Endothelial cell (in vitro differentiated cells): ENCODE measurements at regions not wholly inside any gene's neighbourhood (a gene's known extent, or its start where the extent isn't known, plus 50 kb on each side); places are given as distances from the start of the nearest gene placed in this dataset.

ENCODE experiments used
- DNase-seq: peaks from one replicate; pipeline ENCODE4 v3.0.0; 2021; ENCODE audit warnings: low spot score
- H3K27ac Mint-ChIP-seq: one replicate; pipeline ENCODE4 v1.8.0; 2021; ENCODE audit warnings: mixed read lengths, inconsistent platforms; ENCODE audit not compliant: unreplicated experiment
- H3K27me3 Mint-ChIP-seq: one replicate; pipeline ENCODE4 v1.8.0; 2021; ENCODE audit warnings: mild to moderate bottlenecking, moderate library complexity, mixed read lengths, inconsistent platforms; ENCODE audit not compliant: unreplicated experiment
- H3K36me3 Mint-ChIP-seq: one replicate; pipeline ENCODE4 v1.8.0; 2021; ENCODE audit warnings: mild to moderate bottlenecking, low read depth, mixed read lengths, inconsistent platforms; ENCODE audit not compliant: unreplicated experiment
- H3K4me1 Mint-ChIP-seq: one replicate; pipeline ENCODE4 v1.8.0; 2021; ENCODE audit warnings: mild to moderate bottlenecking, mixed read lengths, inconsistent platforms; ENCODE audit not compliant: unreplicated experiment
- H3K4me3 Mint-ChIP-seq: one replicate; pipeline ENCODE4 v1.8.0; 2021; ENCODE audit warnings: mild to moderate bottlenecking, mixed read lengths, inconsistent platforms; ENCODE audit not compliant: unreplicated experiment
- H3K9me3 Mint-ChIP-seq: one replicate; pipeline ENCODE4 v1.8.0; 2021; ENCODE audit warnings: mixed read lengths, inconsistent platforms; ENCODE audit not compliant: unreplicated experiment
- TF ChIP-seq, protein P1 (sequence below): fragments of 200-600 bp; sonication (generic); IDR thresholded peaks from one replicate; pipeline ENCODE4 v1.5.0; 2021; ENCODE audit warnings: antibody characterized with exemption; ENCODE audit not compliant: unreplicated experiment

DNA sequence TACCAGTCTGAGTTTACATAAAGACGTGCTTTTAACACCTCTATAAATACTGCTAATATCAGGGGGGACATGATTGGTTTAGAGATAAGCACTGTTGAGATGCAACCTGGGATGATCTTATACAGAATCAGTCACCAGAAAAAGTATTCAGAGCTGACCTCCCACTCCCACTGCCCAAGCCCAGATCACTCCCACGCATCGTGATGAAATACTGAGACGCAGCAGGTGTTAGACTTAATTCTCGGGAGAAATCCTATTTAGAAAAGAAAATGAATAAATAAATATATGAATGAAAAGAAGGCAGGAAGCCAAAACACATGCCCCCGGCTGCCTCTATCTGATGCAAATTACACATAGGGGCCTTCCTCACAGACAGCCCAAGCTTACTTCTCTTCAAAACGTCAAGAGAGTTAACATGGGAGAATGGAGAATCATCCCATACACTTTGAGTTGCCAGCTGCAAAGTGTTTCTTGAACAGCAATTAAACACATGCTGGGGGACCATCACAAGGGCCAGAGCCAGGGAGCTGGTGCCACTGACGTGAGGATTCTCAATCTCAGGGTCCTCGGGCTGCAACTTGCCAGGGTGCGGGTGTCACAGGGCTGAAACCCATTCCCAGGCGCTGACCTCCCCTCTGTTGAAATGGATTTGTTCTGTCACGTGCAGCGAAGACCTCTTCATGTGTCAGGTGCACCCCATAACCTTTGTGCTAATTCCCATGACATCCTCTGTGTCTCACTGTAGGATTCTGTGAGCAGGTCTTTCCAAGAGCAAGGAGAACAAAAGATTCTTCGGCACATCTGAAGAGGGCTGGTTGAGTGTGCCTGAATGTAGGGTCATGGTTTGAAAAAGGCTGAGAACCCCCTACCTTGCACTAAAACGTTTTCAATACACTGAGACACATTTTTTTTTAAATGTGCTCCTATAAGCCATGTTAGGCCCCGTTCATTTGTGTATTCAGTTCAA lies 764.2 kb upstream of the ARRDC4 start:
- no peak for DNase-seq

DNA sequence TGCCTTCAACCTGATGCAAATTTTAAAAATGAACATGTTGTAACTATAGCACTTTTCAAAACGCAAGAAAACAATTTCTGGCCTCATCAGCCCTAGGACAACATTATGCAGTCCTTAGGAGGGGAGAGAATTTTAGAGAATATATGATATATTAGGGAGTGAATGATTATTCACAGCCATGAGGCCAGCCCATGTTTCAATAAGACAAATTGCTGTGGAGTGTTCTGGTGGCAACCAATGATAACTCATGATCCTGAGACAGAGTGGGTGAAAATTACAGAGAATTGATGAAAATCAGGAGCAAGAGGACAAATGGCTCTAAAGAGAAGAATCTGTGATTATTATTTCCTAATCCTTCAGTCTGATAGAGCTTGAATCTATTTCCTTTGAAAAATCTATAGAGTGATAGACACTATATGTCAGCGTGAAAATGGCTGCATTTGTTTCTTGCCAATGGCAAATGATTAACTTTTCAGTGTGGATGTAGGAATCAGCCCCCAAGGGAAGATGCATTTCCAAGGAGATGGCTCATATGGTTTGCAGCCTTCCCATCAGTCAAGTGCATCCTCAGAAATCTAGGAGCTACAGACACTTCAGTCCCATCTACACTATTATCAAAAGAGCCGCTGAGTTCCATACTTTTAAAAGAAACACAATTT lies 761.0 kb upstream of the ARRDC4 start:
- DNase-seq = no peak
- H3K27me3 Mint-ChIP-seq = no peaks in the 10 kb centered on the region
- no peak overlapping the region for H3K27ac Mint-ChIP-seq
- no peaks in the 10 kb centered on the region for H3K36me3 Mint-ChIP-seq
- no peak overlapping the region for H3K4me3 Mint-ChIP-seq
- TF ChIP-seq, protein P1, sequence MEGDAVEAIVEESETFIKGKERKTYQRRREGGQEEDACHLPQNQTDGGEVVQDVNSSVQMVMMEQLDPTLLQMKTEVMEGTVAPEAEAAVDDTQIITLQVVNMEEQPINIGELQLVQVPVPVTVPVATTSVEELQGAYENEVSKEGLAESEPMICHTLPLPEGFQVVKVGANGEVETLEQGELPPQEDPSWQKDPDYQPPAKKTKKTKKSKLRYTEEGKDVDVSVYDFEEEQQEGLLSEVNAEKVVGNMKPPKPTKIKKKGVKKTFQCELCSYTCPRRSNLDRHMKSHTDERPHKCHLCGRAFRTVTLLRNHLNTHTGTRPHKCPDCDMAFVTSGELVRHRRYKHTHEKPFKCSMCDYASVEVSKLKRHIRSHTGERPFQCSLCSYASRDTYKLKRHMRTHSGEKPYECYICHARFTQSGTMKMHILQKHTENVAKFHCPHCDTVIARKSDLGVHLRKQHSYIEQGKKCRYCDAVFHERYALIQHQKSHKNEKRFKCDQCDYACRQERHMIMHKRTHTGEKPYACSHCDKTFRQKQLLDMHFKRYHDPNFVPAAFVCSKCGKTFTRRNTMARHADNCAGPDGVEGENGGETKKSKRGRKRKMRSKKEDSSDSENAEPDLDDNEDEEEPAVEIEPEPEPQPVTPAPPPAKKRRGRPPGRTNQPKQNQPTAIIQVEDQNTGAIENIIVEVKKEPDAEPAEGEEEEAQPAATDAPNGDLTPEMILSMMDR = no peak
- no peaks in the 10 kb centered on the region for H3K9me3 Mint-ChIP-seq
- H3K4me1 Mint-ChIP-seq = no peaks in the 10 kb centered on the region

More for the DNA sequence above, 764.2 kb upstream of the ARRDC4 start:
- no peak overlapping the region for H3K4me3 Mint-ChIP-seq
- H3K27me3 Mint-ChIP-seq = no peaks in the 10 kb centered on the region
- no peaks in the 10 kb centered on the region for H3K4me1 Mint-ChIP-seq
- H3K36me3 Mint-ChIP-seq = no peaks in the 10 kb centered on the region
- TF ChIP-seq, protein P1 = no peak
- no peaks in the 10 kb centered on the region for H3K9me3 Mint-ChIP-seq
- H3K27ac Mint-ChIP-seq = no peak overlapping the region

DNA sequence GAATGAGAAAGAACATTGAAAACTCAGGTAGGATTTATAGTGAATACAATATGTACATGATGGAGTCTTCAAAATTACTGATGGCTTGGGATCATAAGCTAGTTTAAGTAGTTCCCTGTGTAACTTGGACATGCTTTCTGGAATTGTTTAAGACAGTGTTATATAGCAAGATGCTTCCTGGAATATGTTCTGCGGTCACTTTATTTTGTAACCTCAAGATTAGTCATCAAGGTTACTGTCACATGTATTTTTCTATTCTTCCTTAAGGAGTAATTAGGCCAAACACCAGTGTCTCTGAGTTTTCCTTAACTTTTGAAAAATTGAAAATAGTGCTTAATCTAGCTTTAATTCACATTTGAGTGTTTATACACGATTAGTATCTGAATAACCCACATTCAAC lies 760.3 kb upstream of the ARRDC4 start:
- H3K27ac Mint-ChIP-seq = no peak overlapping the region
- H3K36me3 Mint-ChIP-seq = no peaks in the 10 kb centered on the region
- H3K9me3 Mint-ChIP-seq = no peaks in the 10 kb centered on the region
- H3K4me1 Mint-ChIP-seq = no peaks in the 10 kb centered on the region
- H3K27me3 Mint-ChIP-seq = no peaks in the 10 kb centered on the region
- no peak for DNase-seq
- TF ChIP-seq, protein P1 = no peak
- no peak overlapping the region for H3K4me3 Mint-ChIP-seq

DNA sequence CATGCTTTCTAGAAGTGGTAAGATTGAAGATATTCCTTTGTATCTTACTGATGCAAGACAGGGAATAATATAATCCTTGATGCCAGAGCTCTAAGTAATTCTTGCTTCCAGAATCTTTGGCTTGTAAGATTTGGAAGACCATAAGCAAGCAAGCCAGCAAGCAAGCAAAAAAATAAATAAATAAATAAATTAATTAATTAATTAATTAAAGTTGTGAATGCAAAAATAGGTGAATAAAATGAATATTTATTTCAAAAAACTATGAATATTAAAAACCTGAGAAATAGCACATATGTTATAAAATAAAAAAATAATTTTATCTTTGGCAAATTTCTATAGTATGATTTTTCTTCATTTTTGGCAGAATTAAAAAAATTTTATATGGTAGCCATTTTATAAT lies 750.2 kb upstream of the ARRDC4 start:
- no peak for DNase-seq
- TF ChIP-seq, protein P1 = no peak
- no peaks in the 10 kb centered on the region for H3K4me1 Mint-ChIP-seq
- no peak overlapping the region for H3K4me3 Mint-ChIP-seq
- no peak overlapping the region for H3K27ac Mint-ChIP-seq
- peaks cover 3% of the 10 kb centered on the region for H3K27me3 Mint-ChIP-seq
- H3K36me3 Mint-ChIP-seq = no peaks in the 10 kb centered on the region
- H3K9me3 Mint-ChIP-seq = no peaks in the 10 kb centered on the region

DNA sequence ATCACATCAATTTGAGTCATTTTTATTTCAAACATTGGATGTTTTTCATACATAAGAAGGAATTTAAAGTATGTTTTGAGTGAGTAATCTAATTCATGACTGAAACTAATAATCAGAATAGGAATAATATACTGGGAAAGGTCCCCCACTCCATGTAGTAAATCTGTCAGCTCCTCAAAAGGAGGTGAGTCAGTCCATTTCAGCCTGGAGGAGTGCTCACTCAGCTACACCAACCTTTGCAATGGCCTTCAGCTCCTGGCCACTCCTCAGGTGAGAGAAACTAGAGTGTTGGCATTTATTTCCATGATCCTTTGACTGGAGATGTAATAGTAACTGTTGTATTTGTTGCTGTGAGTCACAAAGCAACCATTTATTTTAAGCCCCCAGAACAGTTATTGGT lies 744.9 kb upstream of the ARRDC4 start:
- H3K4me3 Mint-ChIP-seq = no peak overlapping the region
- H3K9me3 Mint-ChIP-seq = no peaks in the 10 kb centered on the region
- no peak overlapping the region for H3K27ac Mint-ChIP-seq
- DNase-seq = no peak
- no peaks in the 10 kb centered on the region for H3K36me3 Mint-ChIP-seq
- TF ChIP-seq, protein P1 = no peak
- no peaks in the 10 kb centered on the region for H3K27me3 Mint-ChIP-seq
- no peaks in the 10 kb centered on the region for H3K4me1 Mint-ChIP-seq
